H1 (cell line): ENCODE measurements at regions not wholly inside any gene's neighbourhood (a gene's known extent, or its start where the extent isn't known, plus 50 kb on each side); places are given as distances from the start of the nearest gene placed in this dataset.

ENCODE experiments used
- CTCF ChIA-PET: fragments of 300-600 bp; sonication (Branson Sonifier 250); formaldehyde crosslinking; loops from one replicate; lab custom pipeline; 2021; ENCODE audit not compliant: partially characterized antibody; lab: Charles Lee
- POLR2A ChIA-PET: fragments of 300-600 bp; sonication (Branson Sonifier 250); formaldehyde crosslinking; loops from one replicate; lab custom pipeline; 2021; ENCODE audit warnings: inconsistent platforms; ENCODE audit not compliant: partially characterized antibody; lab: Charles Lee
- DNase-seq, 2 experiments: peaks; one replicate each; pipeline versions ENCODE4 v3.0.0 to v3.0.0-alpha.2; 2010 to 2022; ENCODE audit warnings: low spot score in 2 of 2, low read depth in 1 of 2, mixed read lengths in 1 of 2
- FAIRE-seq: peaks from 2 replicates; lab custom pipeline; 2011; peaks lifted over from hg19 to GRCh38; lab: Jason Lieb, UNC
- H2AFZ ChIP-seq: 2 replicates; pipeline ENCODE4 v1.8.1; 2012; ENCODE audit warnings: low read length, inconsistent platforms
- H2AK5ac ChIP-seq: 2 replicates; pipeline ENCODE4 v1.6.1; 2013; ENCODE audit warnings: low read depth, low read length
- H2BK120ac ChIP-seq: replicated peaks from 2 replicates; pipeline ENCODE3; 2013; ENCODE audit warnings: low read depth, low read length, inconsistent platforms
- H2BK12ac ChIP-seq: 2 replicates; pipeline ENCODE4 v1.6.1; 2013; ENCODE audit warnings: low read depth, low read length
- H2BK15ac ChIP-seq: 2 replicates; pipeline ENCODE4 v1.6.1; 2013; ENCODE audit warnings: low read length
- H2BK20ac ChIP-seq: 2 replicates; pipeline ENCODE4 v1.6.1; 2013; ENCODE audit warnings: low read length
- H2BK5ac ChIP-seq: 2 replicates; pipeline ENCODE4 v1.6.1; 2013; ENCODE audit warnings: low read depth, low read length
- H3K14ac ChIP-seq: 2 replicates; pipeline ENCODE4 v1.6.1; 2013; ENCODE audit warnings: inconsistent platforms; ENCODE audit not compliant: insufficient read length
- H3K18ac ChIP-seq: 2 replicates; pipeline ENCODE4 v1.6.1; 2013; ENCODE audit warnings: low read length; ENCODE audit errors: extremely low read depth
- H3K23ac ChIP-seq: 2 replicates; pipeline ENCODE4 v1.6.1; 2013; ENCODE audit warnings: inconsistent platforms; ENCODE audit not compliant: insufficient read length
- H3K23me2 ChIP-seq: 2 replicates; pipeline ENCODE4 v1.6.1; 2013; ENCODE audit warnings: low read depth, low read length
- H3K27ac ChIP-seq: 2 replicates; pipeline ENCODE4 v1.6.1; 2011; ENCODE audit warnings: low read depth, low read length, inconsistent platforms
- H3K27me3 ChIP-seq, 4 experiments: replicated peaks in 1 of 4; 1 replicate in 1 of 4; 2 replicates in 3 of 4; pipeline versions ENCODE4 v1.6.1 to v1.8.1; 2011 to 2013; ENCODE audit warnings: low read length in 3 of 4, mild to moderate bottlenecking in 3 of 4, inconsistent platforms in 2 of 4, mixed read lengths in 2 of 4, moderate library complexity in 1 of 4; ENCODE audit not compliant: control insufficient read depth in 3 of 4, insufficient read depth in 3 of 4; ENCODE audit errors: extremely low read depth in 1 of 4
- H3K36me3 ChIP-seq, 4 experiments: 2 replicates each; pipeline versions ENCODE4 v1.6.1 to v1.8.1; 2011 to 2013; ENCODE audit warnings: mild to moderate bottlenecking in 4 of 4, low read length in 3 of 4, moderate library complexity in 2 of 4, control low read depth in 1 of 4, inconsistent platforms in 1 of 4; ENCODE audit not compliant: insufficient read depth in 4 of 4, control insufficient read depth in 2 of 4
- H3K4ac ChIP-seq: replicated peaks from 2 replicates; pipeline ENCODE3; 2013; ENCODE audit warnings: low read length, low read depth, mixed read lengths, inconsistent platforms; ENCODE audit not compliant: insufficient read length
- H3K4me1 ChIP-seq, 4 experiments: replicated peaks in 1 of 4; 1 replicate in 1 of 4; 2 replicates in 3 of 4; pipeline versions ENCODE4 v1.6.1 to v1.8.1; 2011 to 2013; ENCODE audit warnings: low read length in 3 of 4, inconsistent platforms in 2 of 4, mixed read lengths in 1 of 4; ENCODE audit not compliant: insufficient read depth in 4 of 4, control insufficient read depth in 3 of 4
- H3K4me2 ChIP-seq, 2 experiments: 2 replicates each; pipeline versions ENCODE4 v1.6.1 to v1.8.1; 2011 to 2013; ENCODE audit warnings: low read depth in 2 of 2, low read length in 2 of 2, control low read depth in 1 of 2, inconsistent platforms in 1 of 2, mild to moderate bottlenecking in 1 of 2; ENCODE audit not compliant: insufficient read depth in 1 of 2
- H3K4me3 ChIP-seq, 4 experiments: fragments of 200-600, 300-600 bp in 1 of 4; sonication (generic), shearing (Covaris generic), sonication (Bioruptor Twin) in 1 of 4; 2 replicates each; pipeline versions ENCODE4 v1.5.1 to v1.8.1; 2011 to 2016; ENCODE audit warnings: low read length in 4 of 4, low read depth in 3 of 4, control low read depth in 2 of 4, inconsistent platforms in 2 of 4, mild to moderate bottlenecking in 2 of 4, mixed read lengths in 1 of 4, moderate library complexity in 1 of 4; ENCODE audit not compliant: insufficient read depth in 2 of 4; ENCODE audit errors: extremely low read depth in 1 of 4
- H3K56ac ChIP-seq: replicated peaks from 2 replicates; pipeline ENCODE3; 2013; ENCODE audit warnings: low read depth, mild to moderate bottlenecking, mixed read lengths, low read length, inconsistent platforms; ENCODE audit not compliant: insufficient read length
- H3K79me1 ChIP-seq: 2 replicates; pipeline ENCODE4 v1.6.1; 2013; ENCODE audit warnings: low read depth, low read length, control low read depth
- H3K79me2 ChIP-seq, 2 experiments: 2 replicates each; pipeline versions ENCODE4 v1.6.1 to v1.8.1; 2012 to 2013; ENCODE audit warnings: low read length in 2 of 2, mild to moderate bottlenecking in 2 of 2, inconsistent platforms in 1 of 2; ENCODE audit not compliant: insufficient read depth in 2 of 2, control insufficient read depth in 1 of 2
- H3K9ac ChIP-seq, 4 experiments: replicated peaks in 1 of 4; 1 replicate in 1 of 4; 2 replicates in 3 of 4; pipeline versions ENCODE4 v1.6.1 to v1.8.1; 2011 to 2013; ENCODE audit warnings: low read depth in 3 of 4, low read length in 3 of 4, control low read depth in 2 of 4, mild to moderate bottlenecking in 2 of 4, moderate library complexity in 2 of 4, inconsistent platforms in 1 of 4; ENCODE audit errors: extremely low read depth in 1 of 4
- H3K9me3 ChIP-seq, 2 experiments: 2 replicates each; pipeline versions ENCODE4 v1.6.1 to v1.8.1; 2012 to 2013; ENCODE audit warnings: mild to moderate bottlenecking in 2 of 2, moderate library complexity in 2 of 2, control low read depth in 1 of 2, inconsistent platforms in 1 of 2, low read depth in 1 of 2, low read length in 1 of 2, mixed read lengths in 1 of 2; ENCODE audit not compliant: insufficient read depth in 2 of 2
- H4K20me1 ChIP-seq, 2 experiments: replicated peaks in 1 of 2; 2 replicates each; pipeline versions ENCODE3 to v1.8.1; 2011 to 2013; ENCODE audit warnings: inconsistent platforms in 2 of 2, low read length in 2 of 2, mild to moderate bottlenecking in 1 of 2; ENCODE audit not compliant: insufficient read depth in 2 of 2, control insufficient read depth in 1 of 2
- H4K5ac ChIP-seq: 2 replicates; pipeline ENCODE4 v1.6.1; 2013; ENCODE audit warnings: low read length, low read depth, mixed read lengths, inconsistent platforms; ENCODE audit not compliant: insufficient read length
- H4K8ac ChIP-seq: 2 replicates; pipeline ENCODE4 v1.8.0; 2013; ENCODE audit warnings: mild to moderate bottlenecking, moderate library complexity, low read length, inconsistent platforms; ENCODE audit not compliant: insufficient read depth; ENCODE audit errors: extremely low read depth
- H4K91ac ChIP-seq: replicated peaks from 2 replicates; pipeline ENCODE3; 2013; ENCODE audit warnings: low read length, mixed read lengths, inconsistent platforms; ENCODE audit not compliant: insufficient read length
- CHD1 ChIP-seq: IDR thresholded peaks from 2 replicates; pipeline ENCODE4 v1.6.1; 2012; ENCODE audit warnings: low read depth, low read length, improper control_type of control experiment
- EP300 ChIP-seq, 2 experiments: IDR thresholded peaks; 1 replicate in 1 of 2; 2 replicates in 1 of 2; pipeline ENCODE4 v1.6.1; 2011 to 2012; ENCODE audit warnings: low read depth in 2 of 2, low read length in 2 of 2, mild to moderate bottlenecking in 2 of 2, borderline replicate concordance in 1 of 2, inconsistent platforms in 1 of 2, moderate library complexity in 1 of 2
- GABPA ChIP-seq: IDR thresholded peaks from 2 replicates; pipeline ENCODE4 v1.6.1; 2011; ENCODE audit warnings: mild to moderate bottlenecking, low read length, moderate library complexity, borderline replicate concordance; ENCODE audit not compliant: insufficient read depth
- HDAC6 ChIP-seq: IDR thresholded peaks from one replicate; pipeline ENCODE4 v1.7.1; 2012; ENCODE audit warnings: low read depth, mild to moderate bottlenecking, inconsistent platforms, low read length, moderate library complexity
- MAFK ChIP-seq: IDR thresholded peaks from 2 replicates; pipeline ENCODE4 v1.6.1; 2012; ENCODE audit warnings: low read depth, mild to moderate bottlenecking, improper control_type of control experiment, low read length
- RAD21 ChIP-seq, 2 experiments: IDR thresholded peaks in 1 of 2; conservative IDR thresholded peaks in 1 of 2; 2 replicates each; pipeline ENCODE4 v1.6.1; 2011; ENCODE audit warnings: low read depth in 2 of 2, low read length in 2 of 2, improper control_type of control experiment in 1 of 2, inconsistent platforms in 1 of 2, mild to moderate bottlenecking in 1 of 2, moderate library complexity in 1 of 2
- RFX5 ChIP-seq: IDR thresholded peaks from 2 replicates; pipeline ENCODE4 v1.6.1; 2011; ENCODE audit warnings: low read depth, low read length, improper control_type of control experiment, borderline replicate concordance
- SIX5 ChIP-seq: IDR thresholded peaks from 2 replicates; pipeline ENCODE4 v1.6.1; 2011; ENCODE audit warnings: mild to moderate bottlenecking, low read depth, low read length
- SP2 ChIP-seq: IDR thresholded peaks from 2 replicates; pipeline ENCODE4 v1.6.1; 2012; ENCODE audit warnings: mild to moderate bottlenecking, low read length, inconsistent platforms
- ZNF274 ChIP-seq: IDR thresholded peaks from 2 replicates; pipeline ENCODE4 v1.7.0; 2012; ENCODE audit warnings: low read length, borderline replicate concordance; ENCODE audit errors: extremely low read depth
- TF ChIP-seq, protein P1 (sequence below): IDR thresholded peaks from 2 replicates; pipeline ENCODE4 v1.6.1; 2012; ENCODE audit warnings: inconsistent platforms

DNA sequence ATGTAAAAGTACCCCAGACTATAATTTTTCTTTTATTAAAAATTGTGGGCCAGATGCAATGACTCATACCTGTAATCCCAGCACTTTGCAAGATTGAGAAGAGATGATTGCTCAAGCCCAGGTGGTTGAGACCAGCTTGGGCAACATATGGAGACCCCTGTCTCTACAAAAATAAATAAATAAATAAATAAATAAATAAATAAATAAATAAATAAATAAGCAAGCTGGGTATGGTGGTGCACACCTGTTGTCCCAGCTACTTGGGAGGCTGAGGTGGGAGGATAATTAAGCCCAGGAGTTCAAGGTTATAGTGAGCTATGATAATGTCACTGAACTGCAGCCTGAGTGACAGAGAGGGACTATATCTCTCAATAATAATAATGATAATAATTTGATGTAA is 66.1 kb upstream of the CCDC179 start:
- Histone ChIP-seq H2AFZ (no peak overlapping the region), H3K4me3 (no peak overlapping the region), H2BK12ac (no peak overlapping the region), H2BK120ac (no peak overlapping the region), H2BK20ac (no peak overlapping the region), H3K27ac (no peak overlapping the region), H4K91ac (no peak overlapping the region), H3K36me3 (no peaks in the 10 kb centered on the region), H3K9ac (no peak overlapping the region), H3K23ac (no peak overlapping the region), H3K4me2 (no peak overlapping the region), H4K20me1 (no peaks in the 10 kb centered on the region), H2BK5ac (no peak overlapping the region), H3K79me1 (no peaks in the 10 kb centered on the region), H3K9me3 (no peaks in the 10 kb centered on the region), H3K18ac (no peak overlapping the region), H4K8ac (no peak overlapping the region), H3K4ac (no peak overlapping the region), H3K79me2 (no peaks in the 10 kb centered on the region), H3K56ac (no peak overlapping the region), H2BK15ac (no peak overlapping the region), H3K14ac (no peak overlapping the region), H3K23me2 (no peaks in the 10 kb centered on the region), H3K4me1 (no peaks in the 10 kb centered on the region), H4K5ac (no peak overlapping the region), H3K27me3 (no peaks in the 10 kb centered on the region), H2AK5ac (no peak overlapping the region)
- FAIRE-seq = no peak
- ChIA-PET POLR2A (no interaction called here), CTCF (no interaction called here)
- TF ChIP-seq HDAC6 = no peak
- TF ChIP-seq, protein P1, sequence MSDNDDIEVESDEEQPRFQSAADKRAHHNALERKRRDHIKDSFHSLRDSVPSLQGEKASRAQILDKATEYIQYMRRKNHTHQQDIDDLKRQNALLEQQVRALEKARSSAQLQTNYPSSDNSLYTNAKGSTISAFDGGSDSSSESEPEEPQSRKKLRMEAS = no peak
- TF ChIP-seq RFX5 = no peak
- no peak for TF ChIP-seq EP300 (IDR thresholded peaks at IDR 0.05; ENCODE audit: borderline replicate concordance in 1 of 2, low read depth in 2 of 2, low read length in 2 of 2)
- TF ChIP-seq CHD1 = no peak
- TF ChIP-seq MAFK = no peak
- no peak for TF ChIP-seq ZNF274
- no peak for TF ChIP-seq GABPA
- no peak for TF ChIP-seq SIX5
- no peak for TF ChIP-seq SP2
- no peak for TF ChIP-seq RAD21 (IDR thresholded peaks at IDR 0.05 in 1 of 2, conservative IDR thresholded peaks at IDR 0.05 in 1 of 2; ENCODE audit: low read depth in 2 of 2, low read length in 2 of 2)
- no peak for DNase-seq
